H54 (cell line): ENCODE measurements at regions not wholly inside any gene's neighbourhood (a gene's known extent, or its start where the extent isn't known, plus 50 kb on each side); places are given as distances from the start of the nearest gene placed in this dataset.
A peak's percentile ranks its signal among the peaks of the same experiment; 100 is the strongest.

Source experiments
- DNase-seq: peaks from one replicate; pipeline ENCODE4 v3.0.0; 2011; ENCODE audit warnings: low spot score, mixed read lengths; ENCODE audit not compliant: insufficient read length
- FAIRE-seq: peaks from 3 replicates; lab custom pipeline; 2011; peaks lifted over from hg19 to GRCh38; lab: Jason Lieb, UNC
- POLR2A ChIP-seq: IDR thresholded peaks from 2 replicates; pipeline ENCODE4 v1.6.1; 2011; ENCODE audit warnings: low read depth, mild to moderate bottlenecking, low read length

DNA sequence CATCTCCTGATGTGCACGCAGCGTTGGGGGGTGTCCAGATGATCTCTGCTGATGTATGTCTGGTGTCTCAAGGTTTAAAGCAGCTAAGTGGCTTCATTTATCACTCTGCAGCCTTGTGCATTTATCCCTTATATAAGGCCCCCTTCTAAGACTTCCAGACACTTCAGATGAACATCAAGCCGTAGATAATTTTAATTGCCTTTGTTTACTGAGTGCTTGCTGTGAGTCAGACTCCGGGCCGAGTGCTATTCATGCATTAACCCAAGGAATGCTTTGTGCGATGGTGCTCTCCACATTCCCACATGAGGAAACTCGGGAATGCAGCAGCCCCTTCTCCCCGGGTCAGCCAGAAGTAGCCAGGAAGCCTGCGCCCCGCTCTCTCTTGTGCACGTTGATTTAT is 328.6 kb upstream of the COBL start:
- DNase-seq (no peak), FAIRE-seq (no peak)
- TF ChIP-seq POLR2A: no peak

DNA sequence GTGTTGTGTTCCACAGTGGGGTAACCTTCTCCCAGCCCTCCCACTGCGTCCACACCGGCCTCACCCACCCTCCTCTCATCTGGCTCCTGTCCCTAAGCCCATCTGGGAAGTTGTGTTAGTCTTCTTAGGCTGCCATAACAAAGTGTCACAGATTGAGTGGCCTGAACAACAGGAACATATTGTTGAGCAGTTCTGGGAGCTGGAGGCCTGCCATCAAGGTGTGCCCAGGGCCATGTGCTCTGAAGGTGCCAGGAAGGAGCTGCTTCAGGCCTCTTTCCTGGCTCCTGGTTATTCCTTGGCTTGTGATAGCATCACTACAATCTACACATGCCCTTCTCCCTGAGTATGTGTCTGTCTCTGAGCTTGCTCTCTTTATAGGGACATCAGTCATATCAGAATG is 327.6 kb upstream of the COBL start:
- no peak for FAIRE-seq
- no peak for TF ChIP-seq POLR2A

DNA sequence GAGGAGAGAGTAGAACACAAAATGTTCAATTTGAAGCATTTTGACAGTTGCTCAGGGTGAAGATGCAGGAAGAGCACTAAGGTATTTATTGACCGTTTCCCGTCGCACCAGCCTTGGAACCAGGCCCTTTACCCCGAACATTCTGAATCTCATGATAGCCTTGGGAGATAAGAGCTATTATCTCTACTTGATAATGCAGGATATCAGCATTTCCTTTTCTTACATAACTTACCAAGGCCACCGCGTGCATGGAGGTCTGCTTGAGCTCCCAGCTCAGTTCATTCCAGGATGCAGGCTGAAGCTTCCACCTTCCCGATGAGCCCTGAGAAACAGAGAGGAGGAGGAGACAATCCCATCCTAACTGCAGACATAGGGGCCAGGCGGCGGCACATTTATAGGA is 324.2 kb upstream of the COBL start:
- FAIRE-seq: no peak

More for the DNA sequence above, 327.6 kb upstream of the COBL start:
- DNase-seq: no peak

DNA sequence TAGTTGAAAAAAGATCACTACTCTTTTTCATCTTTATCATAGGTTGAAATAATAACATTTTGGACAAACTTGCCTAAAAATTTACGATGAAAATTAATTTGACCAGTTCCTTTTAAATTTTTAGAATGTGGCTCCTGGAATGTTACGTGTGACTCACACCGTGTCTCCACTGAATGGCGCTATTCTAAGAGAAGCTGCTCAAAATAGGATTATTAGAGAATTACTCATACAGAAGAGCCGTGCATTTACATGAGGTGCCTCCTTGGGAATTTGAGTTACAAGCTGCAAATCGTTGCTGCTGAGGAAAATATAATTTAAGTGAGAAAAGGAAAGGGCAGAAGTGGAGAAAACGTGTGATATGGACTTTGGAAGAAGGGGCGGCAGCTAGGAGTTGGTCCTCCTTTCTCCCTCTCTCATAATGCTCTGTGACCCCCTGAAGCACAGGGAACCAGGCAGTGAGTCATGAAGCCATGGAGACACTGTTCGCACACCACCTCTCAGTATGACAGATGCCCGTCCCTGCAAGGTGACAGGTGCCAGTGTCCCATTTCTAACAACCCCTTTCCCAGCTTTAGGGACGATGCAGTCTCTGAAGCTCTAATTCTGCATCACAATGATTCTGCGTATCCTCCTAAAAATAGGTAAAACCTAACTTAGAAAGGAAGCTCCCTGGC is 323.2 kb upstream of the COBL start:
- TF ChIP-seq POLR2A: no peak
- DNase-seq: peak; percentile 72
- no peak for FAIRE-seq

More for the DNA sequence above, 324.2 kb upstream of the COBL start:
- no peak for TF ChIP-seq POLR2A
- no peak for DNase-seq

DNA sequence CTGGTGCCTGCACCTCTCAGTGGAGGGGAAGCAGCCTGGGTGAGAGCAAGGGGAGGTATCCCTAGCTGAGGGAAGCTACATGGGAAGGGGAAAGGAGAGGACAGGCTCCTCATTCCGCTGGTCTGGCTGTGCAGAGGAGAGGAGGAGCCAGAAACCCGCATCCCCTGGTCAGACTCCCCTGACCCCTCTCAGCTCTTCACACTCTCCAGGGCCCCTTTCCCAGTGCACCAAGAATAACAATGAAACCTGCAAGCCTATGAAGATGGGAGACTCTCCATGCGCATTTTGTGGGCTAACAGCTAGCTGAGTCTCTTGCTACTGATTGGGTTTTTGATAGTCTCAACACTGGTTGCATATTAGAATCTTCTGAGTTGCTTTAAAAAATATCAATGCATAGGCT is 319.9 kb upstream of the COBL start:
- FAIRE-seq: no peak
- no peak for DNase-seq
- no peak for TF ChIP-seq POLR2A

DNA sequence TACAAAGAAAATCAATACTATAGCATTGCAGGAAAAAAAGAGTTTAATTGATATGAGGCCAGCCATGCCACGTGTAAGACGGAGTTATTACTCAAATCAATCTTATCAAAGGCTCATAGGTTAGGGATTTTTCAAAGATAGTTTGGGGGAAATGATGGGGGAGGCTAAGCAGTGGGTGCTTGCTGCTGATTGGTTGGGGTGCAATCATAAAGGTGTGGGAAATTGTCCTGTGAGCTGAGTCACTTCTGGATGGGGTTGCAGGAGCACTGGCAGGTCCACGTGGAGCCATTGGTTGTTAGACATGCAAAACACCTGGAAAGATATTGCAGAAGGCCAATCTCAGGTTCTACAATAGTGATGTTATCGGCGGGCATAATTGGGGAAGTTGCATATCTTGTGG is 319.2 kb upstream of the COBL start:
- no peak for FAIRE-seq
- DNase-seq: no peak
- TF ChIP-seq POLR2A: no peak

DNA sequence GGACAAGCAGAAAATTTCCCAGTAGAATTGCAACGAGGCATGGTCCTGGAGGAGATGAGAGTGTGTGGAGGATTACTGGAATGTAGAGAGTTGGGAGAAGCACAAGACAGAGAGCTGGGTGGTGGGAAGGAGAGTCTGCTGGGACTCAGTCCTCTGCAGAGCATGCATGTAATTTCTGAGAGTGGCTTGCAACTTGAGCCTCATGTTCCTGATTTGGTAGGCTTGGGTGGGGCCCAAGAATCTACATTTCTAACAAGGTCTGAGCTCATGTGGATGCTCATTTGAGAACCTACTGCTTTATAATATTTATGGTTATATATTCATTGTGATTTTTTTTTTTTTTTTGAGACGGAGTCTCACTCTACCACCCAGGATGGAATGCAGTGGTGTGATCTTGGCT is 317.9 kb upstream of the COBL start:
- FAIRE-seq: no peak
- DNase-seq: no peak
- TF ChIP-seq POLR2A: no peak

DNA sequence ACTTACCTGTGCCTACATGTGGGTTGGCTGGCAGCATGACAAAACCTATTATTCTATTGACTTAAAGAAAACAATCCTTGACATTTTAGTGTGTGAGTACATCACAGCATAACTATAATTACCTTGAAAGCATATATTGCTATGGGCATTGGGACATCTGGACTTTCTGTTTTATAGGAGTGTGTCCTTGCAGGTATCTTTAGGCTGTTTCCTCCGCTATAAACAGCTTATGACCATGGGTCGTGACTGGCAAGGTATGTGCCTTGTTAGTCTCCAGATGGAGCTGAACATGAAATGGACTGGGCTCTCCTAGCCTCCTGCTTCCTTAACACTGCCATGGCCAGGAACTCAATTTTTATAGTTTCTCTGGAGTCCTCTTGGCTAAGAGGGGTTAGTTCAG is 317.4 kb upstream of the COBL start:
- no peak for TF ChIP-seq POLR2A
- FAIRE-seq (no peak), DNase-seq (no peak)

DNA sequence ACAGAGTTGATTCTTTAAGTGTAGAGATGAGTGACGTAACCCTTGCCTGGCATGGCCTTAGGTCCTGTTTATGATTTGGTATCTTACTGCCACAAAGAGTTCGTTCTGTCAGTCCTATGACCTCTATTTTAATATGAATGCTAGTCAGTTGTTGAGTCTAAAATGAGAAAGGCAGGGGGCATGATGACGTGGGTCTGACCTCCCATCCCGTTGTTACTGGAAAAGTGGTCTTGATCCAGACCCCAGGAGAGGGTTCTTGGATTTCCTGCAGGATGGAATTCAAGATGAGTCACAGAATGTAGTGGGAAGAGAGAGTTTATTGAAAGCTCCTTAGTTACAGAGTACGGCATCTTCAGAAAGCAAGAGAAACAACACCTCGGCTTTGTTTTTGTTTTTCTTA is 317.0 kb upstream of the COBL start:
- no peak for TF ChIP-seq POLR2A
- FAIRE-seq (no peak), DNase-seq (no peak)

DNA sequence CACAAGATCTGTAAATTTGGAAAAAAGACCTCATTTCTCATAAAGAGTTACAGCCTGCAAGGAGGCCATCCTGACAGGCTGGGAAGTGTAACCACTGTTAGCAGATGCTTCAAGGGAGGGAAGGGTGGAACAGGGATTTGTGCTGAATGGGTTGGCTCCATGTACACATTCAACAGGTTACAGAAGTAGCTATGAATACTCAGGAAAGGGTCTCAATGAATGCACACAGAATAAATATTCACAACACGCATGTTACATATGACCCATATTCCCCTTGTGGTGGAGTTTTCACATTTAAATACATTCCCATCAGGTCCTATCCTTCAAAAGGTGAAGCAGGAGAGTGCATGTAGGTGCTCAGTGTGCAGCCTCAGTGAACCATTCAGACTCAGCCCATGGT is 316.4 kb upstream of the COBL start:
- FAIRE-seq (no peak), DNase-seq (no peak)
- TF ChIP-seq POLR2A: no peak

DNA sequence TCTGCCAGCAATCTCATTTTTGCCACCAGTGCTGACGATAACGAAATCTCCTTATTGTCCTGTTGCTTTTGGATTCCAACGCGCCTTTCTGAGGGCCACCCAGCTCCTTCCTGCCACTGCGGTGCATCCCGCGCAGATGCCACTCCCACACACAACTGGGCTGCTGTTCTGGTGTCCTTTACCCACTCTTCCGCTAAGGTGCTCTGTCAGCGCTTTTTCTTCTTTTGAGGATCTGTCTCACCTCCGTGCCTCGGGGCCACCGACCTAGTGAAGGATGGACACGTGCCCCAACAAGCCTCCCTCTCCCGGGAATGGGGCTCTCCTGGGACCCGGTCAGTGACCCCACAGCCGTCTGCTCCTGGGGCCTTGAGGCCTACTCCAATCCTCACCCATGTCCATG is 314.3 kb upstream of the COBL start:
- no peak for TF ChIP-seq POLR2A
- FAIRE-seq (no peak), DNase-seq (no peak)

DNA sequence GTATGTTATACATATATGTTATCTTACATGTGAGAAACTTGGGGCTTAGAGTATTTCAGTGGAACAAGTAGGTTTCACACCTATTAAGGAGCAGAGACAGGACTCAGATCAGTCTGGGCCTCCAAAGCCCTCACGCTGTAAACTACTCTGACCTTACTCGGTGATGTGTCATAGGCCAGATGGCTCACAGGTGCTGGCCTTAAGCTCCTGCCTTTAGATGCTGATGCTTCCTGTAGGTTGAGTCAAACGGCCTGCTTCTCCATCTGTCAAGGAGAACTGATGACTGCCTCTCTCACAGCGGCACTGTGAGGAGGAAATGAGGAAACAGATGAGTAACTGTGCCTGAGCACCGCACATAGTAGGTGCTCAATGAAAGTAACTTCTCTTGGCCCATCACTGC is 312.6 kb upstream of the COBL start:
- FAIRE-seq: no peak
- DNase-seq: no peak
- TF ChIP-seq POLR2A: no peak

DNA sequence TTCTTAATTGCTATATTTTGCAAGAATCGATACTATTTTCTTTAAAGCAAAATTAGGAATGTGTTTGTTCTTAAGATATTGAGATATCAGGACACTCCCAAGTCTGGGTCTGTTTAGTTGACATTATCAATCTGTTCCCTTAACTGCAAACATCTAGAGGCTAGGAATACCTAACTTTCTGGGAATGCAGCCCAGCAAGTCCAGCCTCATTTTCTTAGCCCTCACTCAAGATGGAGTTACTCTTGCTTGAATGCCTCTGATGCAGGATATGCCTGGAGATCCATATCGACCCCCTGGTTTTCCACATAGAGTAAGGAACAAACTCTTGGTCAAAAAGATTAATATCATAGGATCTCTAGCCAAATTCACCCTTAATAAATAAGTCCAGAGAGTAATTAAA is 305.3 kb upstream of the COBL start:
- no peak for TF ChIP-seq POLR2A
- no peak for DNase-seq
- FAIRE-seq: no peak

DNA sequence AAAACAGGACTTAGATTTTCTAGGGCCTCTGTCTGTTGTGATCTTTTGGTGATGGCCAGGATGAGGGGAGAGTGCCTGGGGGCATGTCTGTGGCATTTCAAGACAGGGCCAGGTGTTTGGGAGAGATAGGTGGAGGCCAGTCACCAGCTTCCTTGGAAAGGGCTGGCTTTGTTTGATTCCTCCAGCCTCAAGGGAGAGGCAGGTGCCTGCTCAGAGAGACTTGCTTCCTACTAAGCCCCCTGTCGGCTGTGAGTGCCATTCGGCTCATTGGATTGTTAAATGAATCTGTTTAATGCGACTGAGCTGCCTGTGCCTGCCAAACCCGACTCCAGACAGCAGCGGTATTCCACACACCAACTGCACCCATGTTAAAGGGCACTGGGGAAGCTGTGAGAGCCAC is 304.1 kb upstream of the COBL start:
- FAIRE-seq (no peak), DNase-seq (no peak)
- TF ChIP-seq POLR2A: no peak

DNA sequence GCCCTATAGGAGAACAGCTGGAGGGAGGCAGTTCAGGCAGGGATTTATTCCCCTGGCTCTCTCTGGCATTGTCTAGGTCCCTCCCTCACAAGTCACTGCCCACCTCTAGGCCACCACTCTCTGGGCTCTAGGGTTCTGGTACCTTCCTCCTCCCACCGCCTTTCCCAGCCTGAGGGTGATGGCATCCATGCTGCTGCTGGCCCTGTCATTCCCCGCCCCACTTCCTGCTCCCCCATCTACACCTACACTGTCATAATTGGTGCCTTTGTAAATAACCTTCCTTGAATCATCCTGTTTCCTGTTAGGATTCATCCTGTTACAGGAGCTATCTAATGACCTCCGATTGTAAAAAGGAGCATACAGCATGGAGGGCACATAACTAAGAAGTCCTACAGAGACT is 303.3 kb upstream of the COBL start:
- DNase-seq: no peak
- no peak for TF ChIP-seq POLR2A

More for the DNA sequence above, 303.3 kb upstream of the COBL start:
- no peak for FAIRE-seq
